H1 (cell line): ENCODE measurements at regions not wholly inside any gene's neighbourhood (a gene's known extent, or its start where the extent isn't known, plus 50 kb on each side); places are given as distances from the start of the nearest gene placed in this dataset.

ENCODE experiments used
- CTCF ChIA-PET: fragments of 300-600 bp; sonication (Branson Sonifier 250); formaldehyde crosslinking; loops from one replicate; lab custom pipeline; 2021; ENCODE audit not compliant: partially characterized antibody; lab: Charles Lee
- POLR2A ChIA-PET: fragments of 300-600 bp; sonication (Branson Sonifier 250); formaldehyde crosslinking; loops from one replicate; lab custom pipeline; 2021; ENCODE audit warnings: inconsistent platforms; ENCODE audit not compliant: partially characterized antibody; lab: Charles Lee
- DNase-seq, 2 experiments: peaks; one replicate each; pipeline versions ENCODE4 v3.0.0 to v3.0.0-alpha.2; 2010 to 2022; ENCODE audit warnings: low spot score in 2 of 2, low read depth in 1 of 2, mixed read lengths in 1 of 2
- FAIRE-seq: peaks from 2 replicates; lab custom pipeline; 2011; peaks lifted over from hg19 to GRCh38; lab: Jason Lieb, UNC
- H2AFZ ChIP-seq: 2 replicates; pipeline ENCODE4 v1.8.1; 2012; ENCODE audit warnings: low read length, inconsistent platforms
- H2AK5ac ChIP-seq: 2 replicates; pipeline ENCODE4 v1.6.1; 2013; ENCODE audit warnings: low read depth, low read length
- H2BK120ac ChIP-seq: replicated peaks from 2 replicates; pipeline ENCODE3; 2013; ENCODE audit warnings: low read depth, low read length, inconsistent platforms
- H2BK12ac ChIP-seq: 2 replicates; pipeline ENCODE4 v1.6.1; 2013; ENCODE audit warnings: low read depth, low read length
- H2BK15ac ChIP-seq: 2 replicates; pipeline ENCODE4 v1.6.1; 2013; ENCODE audit warnings: low read length
- H2BK20ac ChIP-seq: 2 replicates; pipeline ENCODE4 v1.6.1; 2013; ENCODE audit warnings: low read length
- H2BK5ac ChIP-seq: 2 replicates; pipeline ENCODE4 v1.6.1; 2013; ENCODE audit warnings: low read depth, low read length
- H3K14ac ChIP-seq: 2 replicates; pipeline ENCODE4 v1.6.1; 2013; ENCODE audit warnings: inconsistent platforms; ENCODE audit not compliant: insufficient read length
- H3K18ac ChIP-seq: 2 replicates; pipeline ENCODE4 v1.6.1; 2013; ENCODE audit warnings: low read length; ENCODE audit errors: extremely low read depth
- H3K23ac ChIP-seq: 2 replicates; pipeline ENCODE4 v1.6.1; 2013; ENCODE audit warnings: inconsistent platforms; ENCODE audit not compliant: insufficient read length
- H3K23me2 ChIP-seq: 2 replicates; pipeline ENCODE4 v1.6.1; 2013; ENCODE audit warnings: low read depth, low read length
- H3K27ac ChIP-seq: 2 replicates; pipeline ENCODE4 v1.6.1; 2011; ENCODE audit warnings: low read depth, low read length, inconsistent platforms
- H3K27me3 ChIP-seq, 4 experiments: replicated peaks in 1 of 4; 1 replicate in 1 of 4; 2 replicates in 3 of 4; pipeline versions ENCODE4 v1.6.1 to v1.8.1; 2011 to 2013; ENCODE audit warnings: low read length in 3 of 4, mild to moderate bottlenecking in 3 of 4, inconsistent platforms in 2 of 4, mixed read lengths in 2 of 4, moderate library complexity in 1 of 4; ENCODE audit not compliant: control insufficient read depth in 3 of 4, insufficient read depth in 3 of 4; ENCODE audit errors: extremely low read depth in 1 of 4
- H3K36me3 ChIP-seq, 4 experiments: 2 replicates each; pipeline versions ENCODE4 v1.6.1 to v1.8.1; 2011 to 2013; ENCODE audit warnings: mild to moderate bottlenecking in 4 of 4, low read length in 3 of 4, moderate library complexity in 2 of 4, control low read depth in 1 of 4, inconsistent platforms in 1 of 4; ENCODE audit not compliant: insufficient read depth in 4 of 4, control insufficient read depth in 2 of 4
- H3K4ac ChIP-seq: replicated peaks from 2 replicates; pipeline ENCODE3; 2013; ENCODE audit warnings: low read length, low read depth, mixed read lengths, inconsistent platforms; ENCODE audit not compliant: insufficient read length
- H3K4me1 ChIP-seq, 4 experiments: replicated peaks in 1 of 4; 1 replicate in 1 of 4; 2 replicates in 3 of 4; pipeline versions ENCODE4 v1.6.1 to v1.8.1; 2011 to 2013; ENCODE audit warnings: low read length in 3 of 4, inconsistent platforms in 2 of 4, mixed read lengths in 1 of 4; ENCODE audit not compliant: insufficient read depth in 4 of 4, control insufficient read depth in 3 of 4
- H3K4me2 ChIP-seq, 2 experiments: 2 replicates each; pipeline versions ENCODE4 v1.6.1 to v1.8.1; 2011 to 2013; ENCODE audit warnings: low read depth in 2 of 2, low read length in 2 of 2, control low read depth in 1 of 2, inconsistent platforms in 1 of 2, mild to moderate bottlenecking in 1 of 2; ENCODE audit not compliant: insufficient read depth in 1 of 2
- H3K4me3 ChIP-seq, 4 experiments: fragments of 200-600, 300-600 bp in 1 of 4; sonication (generic), shearing (Covaris generic), sonication (Bioruptor Twin) in 1 of 4; 2 replicates each; pipeline versions ENCODE4 v1.5.1 to v1.8.1; 2011 to 2016; ENCODE audit warnings: low read length in 4 of 4, low read depth in 3 of 4, control low read depth in 2 of 4, inconsistent platforms in 2 of 4, mild to moderate bottlenecking in 2 of 4, mixed read lengths in 1 of 4, moderate library complexity in 1 of 4; ENCODE audit not compliant: insufficient read depth in 2 of 4; ENCODE audit errors: extremely low read depth in 1 of 4
- H3K56ac ChIP-seq: replicated peaks from 2 replicates; pipeline ENCODE3; 2013; ENCODE audit warnings: low read depth, mild to moderate bottlenecking, mixed read lengths, low read length, inconsistent platforms; ENCODE audit not compliant: insufficient read length
- H3K79me1 ChIP-seq: 2 replicates; pipeline ENCODE4 v1.6.1; 2013; ENCODE audit warnings: low read depth, low read length, control low read depth
- H3K79me2 ChIP-seq, 2 experiments: 2 replicates each; pipeline versions ENCODE4 v1.6.1 to v1.8.1; 2012 to 2013; ENCODE audit warnings: low read length in 2 of 2, mild to moderate bottlenecking in 2 of 2, inconsistent platforms in 1 of 2; ENCODE audit not compliant: insufficient read depth in 2 of 2, control insufficient read depth in 1 of 2
- H3K9ac ChIP-seq, 4 experiments: replicated peaks in 1 of 4; 1 replicate in 1 of 4; 2 replicates in 3 of 4; pipeline versions ENCODE4 v1.6.1 to v1.8.1; 2011 to 2013; ENCODE audit warnings: low read depth in 3 of 4, low read length in 3 of 4, control low read depth in 2 of 4, mild to moderate bottlenecking in 2 of 4, moderate library complexity in 2 of 4, inconsistent platforms in 1 of 4; ENCODE audit errors: extremely low read depth in 1 of 4
- H3K9me3 ChIP-seq, 2 experiments: 2 replicates each; pipeline versions ENCODE4 v1.6.1 to v1.8.1; 2012 to 2013; ENCODE audit warnings: mild to moderate bottlenecking in 2 of 2, moderate library complexity in 2 of 2, control low read depth in 1 of 2, inconsistent platforms in 1 of 2, low read depth in 1 of 2, low read length in 1 of 2, mixed read lengths in 1 of 2; ENCODE audit not compliant: insufficient read depth in 2 of 2
- H4K20me1 ChIP-seq, 2 experiments: replicated peaks in 1 of 2; 2 replicates each; pipeline versions ENCODE3 to v1.8.1; 2011 to 2013; ENCODE audit warnings: inconsistent platforms in 2 of 2, low read length in 2 of 2, mild to moderate bottlenecking in 1 of 2; ENCODE audit not compliant: insufficient read depth in 2 of 2, control insufficient read depth in 1 of 2
- H4K5ac ChIP-seq: 2 replicates; pipeline ENCODE4 v1.6.1; 2013; ENCODE audit warnings: low read length, low read depth, mixed read lengths, inconsistent platforms; ENCODE audit not compliant: insufficient read length
- H4K8ac ChIP-seq: 2 replicates; pipeline ENCODE4 v1.8.0; 2013; ENCODE audit warnings: mild to moderate bottlenecking, moderate library complexity, low read length, inconsistent platforms; ENCODE audit not compliant: insufficient read depth; ENCODE audit errors: extremely low read depth
- H4K91ac ChIP-seq: replicated peaks from 2 replicates; pipeline ENCODE3; 2013; ENCODE audit warnings: low read length, mixed read lengths, inconsistent platforms; ENCODE audit not compliant: insufficient read length
- CBX5 ChIP-seq: fragments of 300-800, 300-1000 bp; sonication (generic); IDR thresholded peaks from 2 replicates; pipeline ENCODE4 v1.7.1; 2016; ENCODE audit warnings: antibody characterized with exemption, low read length, low read depth
- EZH2 ChIP-seq: fragments of 200-600 bp; sonication (generic); IDR thresholded peaks from 2 replicates; pipeline ENCODE4 v1.7.1; 2012; ENCODE audit warnings: low read depth, mild to moderate bottlenecking, moderate library complexity, low read length, inconsistent platforms; ENCODE audit not compliant: severe bottlenecking
- KDM5A ChIP-seq: fragments of 200-600 bp; IDR thresholded peaks from 2 replicates; pipeline ENCODE4 v1.7.1; 2012; ENCODE audit warnings: mild to moderate bottlenecking, low read length, inconsistent platforms, mixed read lengths
- PHF8 ChIP-seq: fragments of 200-600 bp; sonication (generic); conservative IDR thresholded peaks from 2 replicates; pipeline ENCODE4 v1.7.1; 2012; ENCODE audit warnings: low read depth, mild to moderate bottlenecking, inconsistent platforms, low read length, moderate library complexity
- POLR2AphosphoS5 ChIP-seq: IDR thresholded peaks from 2 replicates; pipeline ENCODE4 v1.6.1; 2011; ENCODE audit warnings: low read depth, low read length
- RXRA ChIP-seq: IDR thresholded peaks from 2 replicates; pipeline ENCODE4 v1.6.1; 2011; ENCODE audit warnings: low read depth, mild to moderate bottlenecking, low read length, moderate library complexity; ENCODE audit not compliant: insufficient read depth
- SIRT6 ChIP-seq: IDR thresholded peaks from one replicate; pipeline ENCODE4 v1.7.1; 2012; ENCODE audit warnings: low read length, inconsistent platforms
- TBP ChIP-seq: IDR thresholded peaks from 2 replicates; pipeline ENCODE4 v1.6.1; 2011; ENCODE audit warnings: low read depth, low read length, improper control_type of control experiment
- WGBS, 2 experiments: shearing (Covaris generic) in 1 of 2; methylation state at CpG; one replicate each; pipeline versions ENCODE4 v1.1.6 to v1.1.7; 2013 to 2015; ENCODE audit warnings: low lambda C conversion rate in 2 of 2, mixed read lengths in 2 of 2, inconsistent platforms in 1 of 2, low coverage in 1 of 2, missing lambda C conversion rate in 1 of 2; ENCODE audit not compliant: insufficient replicate concordance in 2 of 2, insufficient coverage in 1 of 2, insufficient read length in 1 of 2; ENCODE audit errors: extremely low coverage in 1 of 2, missing lambda C conversion rate in 1 of 2; 5-methylcytosine and 5-hydroxymethylcytosine counted together
- TF ChIP-seq, protein P1 (sequence below): IDR thresholded peaks from 2 replicates; pipeline ENCODE4 v1.6.1; 2011; ENCODE audit warnings: low read length, improper control_type of control experiment
- TF ChIP-seq, protein P2 (sequence below), 3 experiments: IDR thresholded peaks; 1 replicate in 2 of 3; 2 replicates in 1 of 3; pipeline versions ENCODE4 v1.5.1 to v1.6.1; 2011; ENCODE audit warnings: low read length in 3 of 3, mild to moderate bottlenecking in 3 of 3, inconsistent platforms in 2 of 3, low read depth in 1 of 3, moderate library complexity in 1 of 3; ENCODE audit not compliant: insufficient read depth in 1 of 3; ENCODE audit errors: control extremely low read depth in 1 of 3
- TF ChIP-seq, protein P3 (sequence below): IDR thresholded peaks from 2 replicates; pipeline ENCODE4 v1.6.1; 2012; ENCODE audit warnings: inconsistent platforms

DNA sequence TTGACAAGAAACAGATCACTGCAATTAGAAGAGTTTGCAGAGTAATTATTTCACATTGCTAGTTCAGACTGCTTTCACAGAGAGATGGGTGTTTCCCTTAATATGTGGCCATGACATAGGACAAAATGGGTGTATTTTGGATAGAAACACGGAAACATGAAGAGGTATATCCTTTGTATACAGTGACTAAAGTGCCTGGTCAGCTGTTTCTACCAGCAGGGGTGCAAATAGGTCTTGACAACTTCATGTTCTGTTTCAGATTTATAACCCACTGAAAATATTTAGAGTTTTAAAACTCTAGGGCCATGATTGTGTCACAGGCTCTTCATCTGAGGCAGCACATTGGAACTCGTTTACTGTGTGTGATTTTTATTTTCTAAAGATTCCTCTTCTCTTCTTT lies 357.1 kb upstream of the TNP1 start:
- Histone ChIP-seq H2AK5ac (no peak overlapping the region), H3K79me2 (no peaks in the 10 kb centered on the region), H3K56ac (no peak overlapping the region), H3K36me3 (no peaks in the 10 kb centered on the region), H3K79me1 (no peaks in the 10 kb centered on the region), H3K18ac (no peak overlapping the region), H3K4ac (no peak overlapping the region), H3K4me2 (no peak overlapping the region), H2BK20ac (no peak overlapping the region), H2BK12ac (no peak overlapping the region), H4K5ac (no peak overlapping the region), H3K14ac (no peak overlapping the region), H3K27me3 (no peaks in the 10 kb centered on the region), H4K20me1 (no peaks in the 10 kb centered on the region), H2BK5ac (no peak overlapping the region), H2AFZ (no peak overlapping the region), H3K4me3 (no peak overlapping the region), H3K27ac (no peak overlapping the region), H3K23me2 (no peaks in the 10 kb centered on the region), H3K9ac (no peak overlapping the region), H3K4me1 (no peaks in the 10 kb centered on the region), H3K23ac (no peak overlapping the region), H4K91ac (no peak overlapping the region), H3K9me3 (no peaks in the 10 kb centered on the region), H2BK15ac (no peak overlapping the region), H2BK120ac (no peak overlapping the region), H4K8ac (no peak overlapping the region)
- POLR2A ChIA-PET, result interaction anchor here (0.7 to 1.6 kb wide), 2 partner anchors 10 to 552 kb away, joined by 3 read pairs; no protein-coding TSS in a partner anchor
- CTCF ChIA-PET, result no interaction called here
- DNase-seq (no peak), FAIRE-seq (no peak)
- WGBS, 2 experiments, result 96% methylated on average over 2 of the region's 2 CpGs; no CpG with 5 or more reads in 1 of the 2 experiments
- TF ChIP-seq, protein P1, sequence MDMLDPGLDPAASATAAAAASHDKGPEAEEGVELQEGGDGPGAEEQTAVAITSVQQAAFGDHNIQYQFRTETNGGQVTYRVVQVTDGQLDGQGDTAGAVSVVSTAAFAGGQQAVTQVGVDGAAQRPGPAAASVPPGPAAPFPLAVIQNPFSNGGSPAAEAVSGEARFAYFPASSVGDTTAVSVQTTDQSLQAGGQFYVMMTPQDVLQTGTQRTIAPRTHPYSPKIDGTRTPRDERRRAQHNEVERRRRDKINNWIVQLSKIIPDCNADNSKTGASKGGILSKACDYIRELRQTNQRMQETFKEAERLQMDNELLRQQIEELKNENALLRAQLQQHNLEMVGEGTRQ, result no peak
- no peak for TF ChIP-seq CBX5
- TF ChIP-seq, protein P2, sequence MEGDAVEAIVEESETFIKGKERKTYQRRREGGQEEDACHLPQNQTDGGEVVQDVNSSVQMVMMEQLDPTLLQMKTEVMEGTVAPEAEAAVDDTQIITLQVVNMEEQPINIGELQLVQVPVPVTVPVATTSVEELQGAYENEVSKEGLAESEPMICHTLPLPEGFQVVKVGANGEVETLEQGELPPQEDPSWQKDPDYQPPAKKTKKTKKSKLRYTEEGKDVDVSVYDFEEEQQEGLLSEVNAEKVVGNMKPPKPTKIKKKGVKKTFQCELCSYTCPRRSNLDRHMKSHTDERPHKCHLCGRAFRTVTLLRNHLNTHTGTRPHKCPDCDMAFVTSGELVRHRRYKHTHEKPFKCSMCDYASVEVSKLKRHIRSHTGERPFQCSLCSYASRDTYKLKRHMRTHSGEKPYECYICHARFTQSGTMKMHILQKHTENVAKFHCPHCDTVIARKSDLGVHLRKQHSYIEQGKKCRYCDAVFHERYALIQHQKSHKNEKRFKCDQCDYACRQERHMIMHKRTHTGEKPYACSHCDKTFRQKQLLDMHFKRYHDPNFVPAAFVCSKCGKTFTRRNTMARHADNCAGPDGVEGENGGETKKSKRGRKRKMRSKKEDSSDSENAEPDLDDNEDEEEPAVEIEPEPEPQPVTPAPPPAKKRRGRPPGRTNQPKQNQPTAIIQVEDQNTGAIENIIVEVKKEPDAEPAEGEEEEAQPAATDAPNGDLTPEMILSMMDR (IDR thresholded peaks at IDR 0.05; ENCODE audit: control extremely low read depth in 1 of 3, insufficient read depth in 1 of 3, low read depth in 1 of 3, low read length in 3 of 3), result no peak
- no peak for TF ChIP-seq TBP
- no peak for TF ChIP-seq POLR2AphosphoS5
- TF ChIP-seq KDM5A, result no peak
- TF ChIP-seq RXRA, result no peak
- TF ChIP-seq, protein P3, sequence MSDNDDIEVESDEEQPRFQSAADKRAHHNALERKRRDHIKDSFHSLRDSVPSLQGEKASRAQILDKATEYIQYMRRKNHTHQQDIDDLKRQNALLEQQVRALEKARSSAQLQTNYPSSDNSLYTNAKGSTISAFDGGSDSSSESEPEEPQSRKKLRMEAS, result no peak
- no peak for TF ChIP-seq SIRT6
- TF ChIP-seq EZH2, result no peak
- no peak for TF ChIP-seq PHF8
